HK-2 (cell line): ENCODE measurements at regions not wholly inside any gene's neighbourhood (a gene's known extent, or its start where the extent isn't known, plus 50 kb on each side); places are given as distances from the start of the nearest gene placed in this dataset.

Experiments used
- DNase-seq: peaks from one replicate; pipeline ENCODE4 v3.0.0-alpha.2; 2018; ENCODE audit not compliant: unreplicated experiment

GRCh38 chr5:57753446-57753845, 270.8 kb upstream of the ACTBL2 start:
- DNase-seq: no peak

- no peak for DNase-seq
These were observed 269.1 kb upstream of the ACTBL2 start for GRCh38 chr5:57751710-57752109.

GRCh38 chr5:57750891-57751290, 268.3 kb upstream of the ACTBL2 start:
- DNase-seq: no peak

GRCh38 chr5:57750282-57750681, 267.7 kb upstream of the ACTBL2 start:
- no peak for DNase-seq

- DNase-seq: no peak
These were observed 266.8 kb upstream of the ACTBL2 start for GRCh38 chr5:57749396-57749795.

- no peak for DNase-seq
These were observed 263.4 kb upstream of the ACTBL2 start for GRCh38 chr5:57745700-57746651.

GRCh38 chr5:57745029-57745428, 262.4 kb upstream of the ACTBL2 start:
- no peak for DNase-seq

- no peak for DNase-seq
These were observed 258.7 kb upstream of the ACTBL2 start for GRCh38 chr5:57741336-57741735.

GRCh38 chr5:57738787-57739186, 256.2 kb upstream of the ACTBL2 start:
- DNase-seq: no peak

- no peak for DNase-seq
These were observed 255.7 kb upstream of the ACTBL2 start for GRCh38 chr5:57738301-57738700.

GRCh38 chr5:57736716-57737115, 254.1 kb upstream of the ACTBL2 start:
- DNase-seq: no peak

- peak; percentile 35 for DNase-seq
These were observed 252.9 kb upstream of the ACTBL2 start for GRCh38 chr5:57735279-57736153.

GRCh38 chr5:57734296-57734695, 251.7 kb upstream of the ACTBL2 start:
- DNase-seq: no peak

GRCh38 chr5:57727591-57727990, 245.0 kb upstream of the ACTBL2 start:
- no peak for DNase-seq

- no peak for DNase-seq
These were observed 243.3 kb upstream of the ACTBL2 start for GRCh38 chr5:57725658-57726504.

- no peak for DNase-seq
These were observed 242.2 kb upstream of the ACTBL2 start for GRCh38 chr5:57724836-57725235.

- no peak for DNase-seq
These were observed 238.6 kb upstream of the ACTBL2 start for GRCh38 chr5:57721226-57721625.

GRCh38 chr5:57720656-57721055, 238.0 kb upstream of the ACTBL2 start:
- DNase-seq: no peak

GRCh38 chr5:57719216-57719615, 236.6 kb upstream of the ACTBL2 start:
- DNase-seq: no peak

GRCh38 chr5:57718155-57718554, 235.5 kb upstream of the ACTBL2 start:
- DNase-seq: no peak

- no peak for DNase-seq
These were observed 234.9 kb upstream of the ACTBL2 start for GRCh38 chr5:57717555-57717954.

- DNase-seq: no peak
These were observed 234.1 kb upstream of the ACTBL2 start for GRCh38 chr5:57716661-57717060.
